MCF 10A (cell line): ENCODE measurements at regions not wholly inside any gene's neighbourhood (a gene's known extent, or its start where the extent isn't known, plus 50 kb on each side); places are given as distances from the start of the nearest gene placed in this dataset.

Experiments used
- BruUV-seq: library from RNA; stranded (reverse); fragments of 400-500 nt; replicated peaks from 2 replicates; lab custom pipeline; 2021; lab: Mats Ljungman, UMichigan
- CTCF ChIA-PET: fragments of 300-600 bp; sonication (Branson Sonifier 250); formaldehyde crosslinking; extraction: SDS; loops from one replicate; lab custom pipeline; 2021; ENCODE audit warnings: antibody characterized with exemption, inconsistent platforms; lab: Yijun Ruan, JAX
- POLR2A ChIA-PET: fragments of 300-600, 350-650 bp; sonication (Branson Sonifier 250); formaldehyde crosslinking; extraction: SDS; loops from one replicate; lab custom pipeline; 2020; ENCODE audit warnings: antibody characterized with exemption, inconsistent platforms; lab: Yijun Ruan, JAX
- DNase-seq: peaks from one replicate; pipeline ENCODE4 v3.0.0-alpha.2; 2018; ENCODE audit not compliant: unreplicated experiment
- H3K27ac Mint-ChIP-seq: one replicate; pipeline ENCODE4 v1.8.0; 2022; ENCODE audit warnings: mild to moderate bottlenecking, low read depth, mixed read lengths; ENCODE audit not compliant: unreplicated experiment
- H3K27me3 Mint-ChIP-seq: one replicate; pipeline ENCODE4 v1.8.0; 2022; ENCODE audit warnings: mixed read lengths; ENCODE audit not compliant: insufficient read depth, unreplicated experiment
- H3K36me3 Mint-ChIP-seq: one replicate; pipeline ENCODE4 v1.8.0; 2022; ENCODE audit warnings: mild to moderate bottlenecking, moderate library complexity, mixed read lengths; ENCODE audit not compliant: insufficient read depth, unreplicated experiment
- H3K4me1 Mint-ChIP-seq: one replicate; pipeline ENCODE4 v1.8.0; 2022; ENCODE audit warnings: mixed read lengths; ENCODE audit not compliant: insufficient read depth, unreplicated experiment
- H3K4me3 Mint-ChIP-seq: one replicate; pipeline ENCODE4 v1.8.0; 2022; ENCODE audit warnings: mild to moderate bottlenecking, moderate library complexity, mixed read lengths; ENCODE audit not compliant: unreplicated experiment
- H3K9me3 Mint-ChIP-seq: one replicate; pipeline ENCODE4 v1.8.0; 2022; ENCODE audit warnings: mixed read lengths; ENCODE audit not compliant: unreplicated experiment
- intact Hi-C: fragments of 100-400 bp; cut with micrococcal nuclease; formaldehyde crosslinking; loops from 2 replicates; pipeline ENCODE4 v1.14.1; 2022
- TF ChIP-seq, protein P1 (sequence below): fragments of 200-600 bp; IDR thresholded peaks from one replicate; pipeline ENCODE4 v1.8.0; 2022; ENCODE audit warnings: antibody characterized with exemption, mild to moderate bottlenecking; ENCODE audit not compliant: unreplicated experiment

GRCh38 chr3:64925575-64925974 is 237.8 kb upstream of the ADAMTS9 start:
- H3K9me3 Mint-ChIP-seq: no peaks in the 10 kb centered on the region
- ChIA-PET POLR2A (no interaction called here), CTCF (interaction anchor here (1.1 kb wide), 1 partner anchor 9 kb away, joined by 3 read pairs; no protein-coding TSS in a partner anchor)
- H3K27ac Mint-ChIP-seq: no peak overlapping the region
- TF ChIP-seq, protein P1, sequence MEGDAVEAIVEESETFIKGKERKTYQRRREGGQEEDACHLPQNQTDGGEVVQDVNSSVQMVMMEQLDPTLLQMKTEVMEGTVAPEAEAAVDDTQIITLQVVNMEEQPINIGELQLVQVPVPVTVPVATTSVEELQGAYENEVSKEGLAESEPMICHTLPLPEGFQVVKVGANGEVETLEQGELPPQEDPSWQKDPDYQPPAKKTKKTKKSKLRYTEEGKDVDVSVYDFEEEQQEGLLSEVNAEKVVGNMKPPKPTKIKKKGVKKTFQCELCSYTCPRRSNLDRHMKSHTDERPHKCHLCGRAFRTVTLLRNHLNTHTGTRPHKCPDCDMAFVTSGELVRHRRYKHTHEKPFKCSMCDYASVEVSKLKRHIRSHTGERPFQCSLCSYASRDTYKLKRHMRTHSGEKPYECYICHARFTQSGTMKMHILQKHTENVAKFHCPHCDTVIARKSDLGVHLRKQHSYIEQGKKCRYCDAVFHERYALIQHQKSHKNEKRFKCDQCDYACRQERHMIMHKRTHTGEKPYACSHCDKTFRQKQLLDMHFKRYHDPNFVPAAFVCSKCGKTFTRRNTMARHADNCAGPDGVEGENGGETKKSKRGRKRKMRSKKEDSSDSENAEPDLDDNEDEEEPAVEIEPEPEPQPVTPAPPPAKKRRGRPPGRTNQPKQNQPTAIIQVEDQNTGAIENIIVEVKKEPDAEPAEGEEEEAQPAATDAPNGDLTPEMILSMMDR: no peak
- no TSS peak for BruUV-seq
- intact Hi-C loops: no loop called here
- no peaks in the 10 kb centered on the region for H3K36me3 Mint-ChIP-seq
- peaks cover 6% of the 10 kb centered on the region for H3K4me1 Mint-ChIP-seq
- no peak overlapping the region for H3K4me3 Mint-ChIP-seq
- no peak for DNase-seq
- no peaks in the 10 kb centered on the region for H3K27me3 Mint-ChIP-seq

- Mint-ChIP-seq H3K27ac (no peak overlapping the region), H3K27me3 (no peaks in the 10 kb centered on the region)
- intact Hi-C loops: no loop called here
Measured at GRCh38 chr3:64924961-64925360, 237.2 kb upstream of the ADAMTS9 start.

GRCh38 chr3:64922213-64922612 is 234.4 kb upstream of the ADAMTS9 start:
- Mint-ChIP-seq H3K4me3 (no peak overlapping the region), H3K27ac (no peak overlapping the region), H3K36me3 (no peaks in the 10 kb centered on the region), H3K27me3 (no peaks in the 10 kb centered on the region), H3K4me1 (peaks cover 6% of the 10 kb centered on the region), H3K9me3 (no peaks in the 10 kb centered on the region)
- TF ChIP-seq, protein P1: no peak
- intact Hi-C loops: no loop called here
- BruUV-seq: no TSS peak
- ChIA-PET POLR2A (no interaction called here), CTCF (interaction anchor here (0.7 kb wide), 1 partner anchor 84 kb away, joined by 3 read pairs; no protein-coding TSS in a partner anchor)
- no peak for DNase-seq

More at GRCh38 chr3:64924961-64925360, 237.2 kb upstream of the ADAMTS9 start:
- Mint-ChIP-seq H3K4me1 (peaks cover 6% of the 10 kb centered on the region), H3K9me3 (no peaks in the 10 kb centered on the region), H3K4me3 (no peak overlapping the region), H3K36me3 (no peaks in the 10 kb centered on the region)
- no peak for DNase-seq
- TF ChIP-seq, protein P1: no peak
- ChIA-PET CTCF (interaction anchor here (1.1 kb wide), 1 partner anchor 10 kb away, joined by 3 read pairs; no protein-coding TSS in a partner anchor), POLR2A (no interaction called here)
- BruUV-seq: no TSS peak

- Mint-ChIP-seq H3K27ac (no peak overlapping the region), H3K36me3 (no peaks in the 10 kb centered on the region), H3K9me3 (no peaks in the 10 kb centered on the region), H3K4me3 (no peak overlapping the region), H3K27me3 (no peaks in the 10 kb centered on the region), H3K4me1 (peaks cover 6% of the 10 kb centered on the region)
- no peak for DNase-seq
- ChIA-PET POLR2A (interaction anchor here (0.7 kb wide), 1 partner anchor 32 kb away, joined by 3 read pairs; no protein-coding TSS in a partner anchor), CTCF (interaction anchor here (0.7 kb wide), 2 partner anchors 83 to 249 kb away, joined by 3 read pairs; no protein-coding TSS in a partner anchor)
- no TSS peak for BruUV-seq
- intact Hi-C loops: no loop called here
- TF ChIP-seq, protein P1: no peak
Measured at GRCh38 chr3:64921281-64922065, 233.7 kb upstream of the ADAMTS9 start.
